MG63 (cell line): ENCODE measurements at regions not wholly inside any gene's neighbourhood (a gene's known extent, or its start where the extent isn't known, plus 50 kb on each side); places are given as distances from the start of the nearest gene placed in this dataset.
"Not testable (repeated sequence)": the region's sequence is repeated elsewhere in the genome, so short reads cannot be mapped to it uniquely, and the experiment has no call there.

Experiments used
- DNase-seq: peaks from one replicate; pipeline ENCODE4 v3.0.0-alpha.2; 2020
- H3K27me3 ChIP-seq: fragments of 250-450 bp; sonication (Bioruptor Pico); 2 replicates; pipeline ENCODE4 v1.5.1; 2020; ENCODE audit warnings: mild to moderate bottlenecking, moderate library complexity
- H3K36me3 ChIP-seq: fragments of 250-450 bp; sonication (Bioruptor Pico); 2 replicates; pipeline ENCODE4 v1.5.1; 2020; ENCODE audit warnings: mild to moderate bottlenecking, moderate library complexity
- H3K4me3 ChIP-seq: fragments of 250-450 bp; sonication (Bioruptor Pico); 2 replicates; pipeline ENCODE4 v1.5.1; 2020; ENCODE audit warnings: mild to moderate bottlenecking, moderate library complexity
- H3K9me3 ChIP-seq: fragments of 250-450 bp; sonication (Bioruptor Pico); 2 replicates; pipeline ENCODE4 v1.5.1; 2020; ENCODE audit warnings: mild to moderate bottlenecking, moderate library complexity

DNA sequence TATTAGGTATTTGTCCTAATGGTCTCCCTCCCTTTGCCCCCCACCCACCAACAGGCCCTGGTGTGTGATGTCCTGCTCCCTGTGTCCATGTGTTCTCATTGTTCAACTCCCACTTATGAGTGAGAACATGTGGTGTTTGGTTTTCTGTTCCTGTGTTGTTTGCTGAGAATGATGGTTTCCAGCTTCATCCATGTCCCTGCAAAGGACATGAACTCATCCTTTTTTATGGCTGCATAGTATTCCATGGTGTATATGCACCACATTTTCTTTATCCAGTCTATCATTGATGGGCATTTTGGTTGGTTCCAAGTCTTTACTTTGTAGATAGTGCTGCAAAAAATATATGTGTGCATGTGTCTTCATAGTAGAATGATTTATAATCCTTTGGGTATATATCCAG lies 81.4 kb upstream of the ZNF536 start:
- not testable (repeated sequence) for H3K9me3 ChIP-seq, H3K4me3 ChIP-seq, DNase-seq, H3K36me3 ChIP-seq, H3K27me3 ChIP-seq

DNA sequence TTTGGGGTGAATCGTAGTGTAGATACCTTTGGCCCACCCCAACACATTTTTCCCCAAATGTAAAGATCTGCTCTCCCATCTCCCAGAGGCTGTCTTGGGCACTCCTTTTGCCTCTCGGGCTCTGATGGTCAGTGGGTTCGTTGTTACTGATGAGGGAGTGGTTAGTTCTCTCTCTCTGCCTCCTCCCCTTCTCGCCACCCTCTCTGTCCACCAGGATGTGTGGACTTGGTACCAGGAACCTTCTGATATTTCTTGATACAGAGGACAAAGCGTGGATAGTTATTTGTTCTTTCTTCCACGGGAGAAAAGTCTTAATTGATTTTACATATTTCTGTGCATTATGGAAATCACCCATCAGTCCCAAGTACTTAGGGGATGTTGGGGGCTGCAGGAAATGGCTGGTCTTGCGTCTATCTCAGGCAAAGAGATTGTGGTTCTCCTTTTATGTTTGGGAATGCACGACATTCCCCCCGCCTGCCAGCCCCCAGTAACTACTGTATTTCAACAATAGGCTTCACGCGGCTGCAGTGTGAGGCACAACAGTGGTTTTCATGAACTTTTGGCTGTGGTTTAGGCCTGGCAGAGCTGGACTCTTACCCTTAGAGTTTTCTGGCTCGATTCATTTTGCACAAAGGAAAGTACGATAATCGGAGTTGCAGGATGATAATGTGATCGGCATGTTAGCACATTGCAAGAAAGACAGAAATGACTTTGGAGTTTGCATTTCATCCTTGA lies 79.0 kb upstream of the ZNF536 start:
- Histone ChIP-seq H3K36me3 (no peaks in the 10 kb centered on the region), H3K27me3 (no peaks in the 10 kb centered on the region), H3K4me3 (no peak overlapping the region), H3K9me3 (no peaks in the 10 kb centered on the region)
- no peak for DNase-seq

DNA sequence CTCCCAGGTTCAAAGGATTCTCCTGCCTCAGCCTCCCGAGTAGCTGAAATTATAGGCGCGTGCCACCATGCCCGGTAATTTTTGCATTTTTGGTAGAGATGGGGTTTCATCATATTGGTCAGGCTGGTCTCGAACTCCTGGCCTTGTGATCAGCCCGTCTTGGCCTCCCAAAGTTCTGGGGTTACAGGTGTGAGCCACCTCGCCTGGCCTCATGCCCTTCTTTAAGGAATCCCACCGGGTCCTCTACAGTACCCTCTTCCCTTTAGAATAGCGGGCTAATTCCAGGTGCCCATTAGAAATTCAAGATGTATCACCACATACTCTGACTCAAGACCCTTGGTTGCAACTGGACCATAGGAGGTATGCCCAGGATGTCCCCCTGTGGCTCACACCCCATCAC lies 74.2 kb upstream of the ZNF536 start:
- Histone ChIP-seq H3K4me3 (no peak overlapping the region), H3K9me3 (no peaks in the 10 kb centered on the region), H3K27me3 (no peaks in the 10 kb centered on the region), H3K36me3 (no peaks in the 10 kb centered on the region)
- no peak for DNase-seq

DNA sequence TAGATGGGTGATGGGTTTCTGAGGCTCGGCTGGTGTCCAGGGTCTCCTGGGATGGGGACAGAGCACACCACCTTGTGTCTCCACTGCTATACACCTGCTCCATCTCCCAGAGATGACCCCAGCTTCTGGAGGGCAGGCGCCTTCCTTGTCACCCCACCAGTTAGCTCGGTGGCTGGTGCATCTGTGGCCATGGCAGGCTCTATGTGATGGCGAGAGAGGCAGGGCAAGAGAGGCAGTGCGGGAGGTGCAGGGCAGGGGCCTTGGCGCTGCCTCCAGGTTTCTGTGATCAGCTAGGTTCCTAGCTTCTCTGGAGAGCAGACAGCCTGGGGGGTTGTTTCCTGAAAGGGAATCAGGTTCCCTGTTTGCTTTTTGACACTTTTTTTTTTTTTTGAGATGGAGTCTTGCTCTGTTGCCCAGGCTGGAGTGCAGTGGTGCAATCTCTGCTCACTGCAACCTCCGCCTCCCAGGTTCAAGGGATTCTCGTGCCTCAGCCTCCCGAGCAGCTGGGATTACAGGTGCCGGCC lies 69.0 kb upstream of the ZNF536 start:
- Histone ChIP-seq H3K27me3 (no peaks in the 10 kb centered on the region), H3K9me3 (no peaks in the 10 kb centered on the region), H3K36me3 (no peaks in the 10 kb centered on the region), H3K4me3 (no peak overlapping the region)
- DNase-seq, result no peak

DNA sequence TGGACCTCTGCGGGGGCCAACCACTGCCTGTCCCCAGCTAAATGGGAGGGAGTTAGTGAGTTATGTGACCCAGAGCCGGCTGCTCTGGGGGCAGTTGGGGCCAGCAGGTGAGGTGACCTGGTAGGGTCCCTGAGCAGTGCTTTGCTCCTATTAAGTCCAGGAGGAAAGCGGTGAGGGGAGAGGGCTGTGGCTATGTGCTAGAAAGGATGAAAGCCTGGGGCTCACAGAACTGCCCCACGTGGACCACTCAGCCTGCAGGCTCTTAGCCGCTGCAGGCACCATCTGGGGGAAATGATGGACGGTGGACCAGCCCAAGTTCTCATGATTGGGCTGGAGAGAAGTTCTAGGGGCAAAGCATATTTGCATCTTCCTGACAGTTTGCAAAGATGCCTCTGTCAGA lies 67.6 kb upstream of the ZNF536 start:
- Histone ChIP-seq H3K36me3 (no peaks in the 10 kb centered on the region), H3K9me3 (no peaks in the 10 kb centered on the region), H3K27me3 (no peaks in the 10 kb centered on the region), H3K4me3 (no peak overlapping the region)
- no peak for DNase-seq

DNA sequence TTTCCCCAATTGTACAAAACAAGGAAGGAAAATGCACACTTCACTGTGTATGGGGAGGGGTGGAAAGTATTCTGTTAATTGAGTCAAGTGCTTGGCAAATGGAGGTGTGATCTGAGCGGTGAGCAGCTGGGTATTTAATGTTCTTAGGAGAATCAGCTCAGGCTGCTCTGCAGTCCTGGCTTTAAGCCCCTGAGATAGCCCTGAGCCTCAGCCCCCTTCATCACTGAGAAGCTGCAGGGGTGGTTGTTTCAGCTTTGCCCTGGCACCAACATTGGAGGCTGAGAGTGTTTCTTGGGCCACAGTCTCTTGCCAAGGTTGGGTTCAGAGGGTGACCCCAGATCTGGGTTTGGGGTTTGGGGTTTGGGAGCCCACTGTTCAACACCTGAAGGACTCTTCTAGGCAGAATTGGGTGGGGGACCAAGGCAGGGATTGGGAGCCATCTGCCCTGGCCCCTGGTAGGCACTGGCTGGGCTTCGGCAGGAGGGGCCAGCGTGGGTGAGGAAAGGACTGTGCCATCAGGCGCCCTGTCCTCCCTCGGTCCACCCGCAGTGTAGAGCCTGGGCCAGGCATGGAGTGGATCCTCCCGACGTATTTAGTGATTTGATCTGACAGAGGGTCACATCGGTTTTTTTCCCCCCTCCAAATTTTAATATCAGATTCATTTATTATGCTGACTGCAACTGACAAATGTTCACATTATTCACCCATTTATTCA lies 66.7 kb upstream of the ZNF536 start:
- H3K9me3 ChIP-seq, result no peaks in the 10 kb centered on the region
- H3K36me3 ChIP-seq, result no peaks in the 10 kb centered on the region
- H3K4me3 ChIP-seq, result no peak overlapping the region
- no peak for DNase-seq
- no peaks in the 10 kb centered on the region for H3K27me3 ChIP-seq

DNA sequence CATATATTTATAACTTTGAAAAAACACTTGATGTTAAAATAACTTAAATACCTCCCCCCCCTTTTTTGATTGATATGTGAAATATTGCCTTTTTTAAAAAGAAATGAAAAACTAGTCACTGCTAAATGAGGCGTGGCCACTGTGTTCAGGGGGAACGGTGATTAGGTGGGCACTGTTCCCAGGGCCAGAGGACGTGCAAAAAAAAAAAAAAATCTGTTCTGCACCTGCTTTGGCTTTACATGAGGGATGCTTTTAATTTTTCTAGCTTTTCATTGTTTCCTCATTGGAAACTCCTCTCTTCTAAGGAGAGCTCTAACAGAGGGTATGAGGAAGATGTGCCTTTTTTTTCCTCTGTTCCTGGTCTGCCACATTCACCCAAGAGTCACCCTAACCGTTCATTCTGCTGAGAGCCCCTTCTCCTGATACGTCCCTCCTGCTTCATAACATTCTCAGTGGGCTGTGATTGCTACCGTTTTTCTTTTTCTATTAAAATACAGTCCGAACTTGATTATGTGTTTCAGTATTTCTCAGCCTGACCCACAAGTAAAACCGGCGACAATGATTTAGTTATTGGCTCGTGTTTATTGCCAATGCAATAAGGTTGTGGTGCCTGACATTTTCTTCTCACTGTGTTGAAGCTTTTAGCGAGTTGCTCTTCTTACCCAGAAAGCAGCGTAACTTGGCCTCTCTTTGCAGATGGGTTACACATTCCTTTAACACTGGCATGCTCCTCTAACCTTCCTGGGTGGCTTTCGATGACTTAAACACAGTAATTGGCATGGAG lies 64.8 kb upstream of the ZNF536 start:
- no peak for DNase-seq
- H3K4me3 ChIP-seq, result no peak overlapping the region
- H3K27me3 ChIP-seq, result no peaks in the 10 kb centered on the region
- H3K9me3 ChIP-seq, result no peaks in the 10 kb centered on the region
- H3K36me3 ChIP-seq, result no peaks in the 10 kb centered on the region

DNA sequence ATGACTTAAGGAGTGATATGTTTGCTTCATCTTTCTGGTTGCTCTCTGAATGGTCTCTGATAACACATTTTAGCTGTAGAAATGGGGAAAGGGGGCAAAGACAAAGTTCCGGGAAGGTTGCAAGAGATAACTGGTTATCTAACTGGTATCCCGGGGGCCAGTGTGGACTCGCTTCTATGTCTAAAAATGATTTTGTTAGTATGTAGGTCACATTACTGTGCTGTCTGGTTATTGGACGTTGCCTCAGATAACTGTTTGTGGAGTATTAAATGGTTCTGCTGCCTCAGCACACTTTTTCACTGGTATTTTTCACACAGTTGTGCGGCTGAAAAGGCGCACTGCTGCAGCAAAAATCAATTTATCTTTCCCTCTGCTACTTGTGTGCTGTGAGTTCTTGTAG lies 63.0 kb upstream of the ZNF536 start:
- no peak overlapping the region for H3K4me3 ChIP-seq
- H3K27me3 ChIP-seq, result no peaks in the 10 kb centered on the region
- H3K9me3 ChIP-seq, result no peaks in the 10 kb centered on the region
- H3K36me3 ChIP-seq, result no peaks in the 10 kb centered on the region
- no peak for DNase-seq

DNA sequence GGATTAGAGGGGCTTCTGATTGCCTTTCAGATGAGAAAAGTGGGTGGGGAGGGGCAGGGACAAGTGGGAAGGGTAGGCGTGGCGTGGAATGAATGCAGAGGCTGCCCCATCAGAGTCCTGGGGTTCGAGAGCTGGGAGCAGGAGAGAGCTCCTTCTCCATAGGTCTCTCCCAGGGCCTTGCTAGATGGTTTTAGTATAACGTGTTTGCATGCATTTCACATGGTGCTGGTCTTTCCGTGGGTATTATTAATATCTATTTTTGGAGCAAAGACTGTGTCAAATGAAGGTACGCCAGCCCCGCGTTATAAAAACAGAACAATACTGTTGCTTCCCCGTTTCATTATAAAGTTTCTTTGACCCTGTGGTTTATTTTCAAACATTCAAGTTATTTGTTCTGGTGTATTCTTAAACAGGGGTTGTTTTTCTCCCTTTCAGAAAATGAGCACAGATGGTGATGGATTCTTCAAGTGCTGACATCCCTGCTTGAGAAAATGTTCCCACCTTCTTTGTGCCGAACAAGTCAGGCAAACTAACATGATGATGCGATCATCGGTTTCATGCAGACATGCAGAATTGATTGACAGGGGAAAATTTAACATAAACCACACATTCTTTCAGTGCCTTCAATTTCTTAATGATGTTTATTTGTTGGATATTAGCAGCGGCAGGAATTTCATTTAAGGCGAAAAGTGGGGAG lies 62.1 kb upstream of the ZNF536 start:
- H3K36me3 ChIP-seq, result no peaks in the 10 kb centered on the region
- no peaks in the 10 kb centered on the region for H3K9me3 ChIP-seq
- DNase-seq, result no peak
- H3K27me3 ChIP-seq, result no peaks in the 10 kb centered on the region
- no peak overlapping the region for H3K4me3 ChIP-seq

DNA sequence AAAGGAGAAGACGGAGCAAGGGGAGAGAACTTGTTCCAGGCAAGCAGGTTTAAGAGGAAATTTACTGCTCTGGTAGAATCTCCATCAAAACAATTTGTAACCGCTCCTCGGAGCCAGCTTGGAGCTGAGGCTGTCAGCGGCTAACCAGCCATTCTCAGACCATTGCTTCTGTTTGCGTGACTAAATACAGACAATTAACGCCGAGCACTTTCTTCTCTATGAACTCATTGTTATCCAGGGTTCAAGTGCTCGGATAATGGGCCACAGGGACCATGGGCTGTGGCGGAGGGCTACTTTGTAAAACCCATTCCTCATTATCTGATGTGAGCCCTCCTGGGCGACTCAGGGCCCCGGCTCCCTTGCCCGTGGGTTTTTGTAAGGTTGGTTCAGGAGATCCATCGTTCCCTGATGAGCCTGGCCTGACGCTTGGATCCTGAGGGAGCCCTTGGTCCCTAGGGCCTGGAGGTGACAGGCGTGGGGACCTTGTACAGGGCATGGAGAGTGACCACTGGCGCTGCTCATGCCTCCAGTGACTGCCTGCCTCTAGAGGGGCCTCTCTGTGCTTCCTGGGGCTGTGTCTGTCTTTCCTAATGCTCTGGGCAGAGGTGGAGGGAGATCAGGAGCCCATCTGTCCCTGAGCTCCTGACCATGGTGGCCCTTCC lies 61.5 kb upstream of the ZNF536 start:
- no peak for DNase-seq
- no peaks in the 10 kb centered on the region for H3K9me3 ChIP-seq
- no peaks in the 10 kb centered on the region for H3K36me3 ChIP-seq
- no peak overlapping the region for H3K4me3 ChIP-seq
- no peaks in the 10 kb centered on the region for H3K27me3 ChIP-seq

DNA sequence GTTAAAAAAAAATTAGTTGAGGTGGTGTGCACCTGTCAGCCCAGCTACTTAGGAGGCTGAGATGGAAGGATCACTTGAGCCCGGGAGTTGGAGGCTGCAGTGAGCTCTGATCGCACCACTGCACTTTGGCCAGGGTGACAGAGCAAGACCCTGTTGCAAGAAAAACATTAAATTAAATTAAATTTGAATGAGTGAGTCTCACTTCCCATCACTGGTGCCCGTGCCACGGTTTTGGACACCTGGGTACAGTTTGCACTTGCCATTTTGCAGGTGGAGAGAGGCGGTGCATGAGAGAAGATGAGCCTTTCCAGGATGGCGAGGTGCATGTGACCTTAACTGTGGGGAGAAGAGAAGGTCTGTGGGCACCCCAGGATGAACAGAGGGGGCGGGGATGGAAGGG lies 60.3 kb upstream of the ZNF536 start:
- no peaks in the 10 kb centered on the region for H3K36me3 ChIP-seq
- DNase-seq, result no peak
- no peaks in the 10 kb centered on the region for H3K9me3 ChIP-seq
- no peak overlapping the region for H3K4me3 ChIP-seq
- H3K27me3 ChIP-seq, result no peaks in the 10 kb centered on the region

DNA sequence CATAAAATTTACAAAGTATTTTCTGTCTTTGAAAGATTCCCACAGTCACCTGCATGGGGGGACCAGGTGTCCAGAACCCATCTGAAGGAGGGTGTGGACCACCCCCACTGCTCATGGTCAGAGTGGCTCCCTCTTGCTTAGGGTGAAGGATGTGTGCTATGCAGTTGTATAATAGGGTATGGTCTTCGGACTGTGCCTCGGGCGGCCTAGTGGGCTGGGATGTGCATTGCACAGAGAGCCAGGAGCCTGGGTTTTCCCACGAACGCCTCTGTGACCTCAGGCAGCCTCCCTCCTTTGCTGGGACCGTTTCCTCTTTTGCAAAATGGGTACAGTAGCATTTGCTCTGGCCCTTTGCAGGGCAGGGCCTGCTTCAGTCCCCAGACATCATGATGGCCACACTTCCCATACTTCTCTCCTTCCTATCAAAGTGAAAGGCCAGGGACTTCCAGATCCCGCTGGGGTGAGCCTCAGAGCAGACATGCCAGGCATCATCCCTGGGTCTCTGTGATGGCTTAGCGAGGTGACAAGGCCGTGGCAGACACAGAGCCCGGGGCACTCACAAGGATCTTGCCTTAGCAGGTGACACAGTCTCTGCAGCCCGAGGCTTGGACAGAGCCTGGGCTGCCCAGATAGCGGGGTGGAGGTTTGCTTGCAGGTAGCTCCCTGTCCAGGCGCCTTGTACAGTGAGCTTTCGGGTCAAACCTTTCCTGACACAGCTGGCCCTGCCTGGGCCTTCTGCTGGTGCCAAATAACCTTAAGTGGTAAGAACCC lies 59.4 kb upstream of the ZNF536 start:
- no peak for DNase-seq
- no peaks in the 10 kb centered on the region for H3K9me3 ChIP-seq
- H3K4me3 ChIP-seq, result no peak overlapping the region
- H3K27me3 ChIP-seq, result no peaks in the 10 kb centered on the region
- no peaks in the 10 kb centered on the region for H3K36me3 ChIP-seq

DNA sequence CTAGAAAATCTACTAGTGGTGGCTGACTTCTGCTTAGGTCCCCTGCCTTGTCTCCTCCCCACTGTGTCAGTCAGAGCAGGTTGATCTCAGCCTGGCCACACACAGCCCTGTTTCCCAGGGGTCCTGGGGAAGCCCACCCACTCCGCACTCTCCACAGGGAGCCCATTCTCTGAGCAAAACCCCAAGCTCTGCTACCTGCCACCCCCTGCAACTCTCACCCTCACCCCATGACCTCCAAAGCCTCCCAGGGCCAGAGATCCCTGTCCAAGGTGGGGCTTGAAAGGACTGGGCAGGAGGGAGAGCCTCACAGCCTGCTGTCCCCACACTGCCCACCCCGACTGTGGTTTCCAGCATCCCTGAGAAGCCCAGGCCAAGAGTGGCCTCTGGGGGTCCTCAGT lies 58.8 kb upstream of the ZNF536 start:
- no peak overlapping the region for H3K4me3 ChIP-seq
- no peaks in the 10 kb centered on the region for H3K27me3 ChIP-seq

DNA sequence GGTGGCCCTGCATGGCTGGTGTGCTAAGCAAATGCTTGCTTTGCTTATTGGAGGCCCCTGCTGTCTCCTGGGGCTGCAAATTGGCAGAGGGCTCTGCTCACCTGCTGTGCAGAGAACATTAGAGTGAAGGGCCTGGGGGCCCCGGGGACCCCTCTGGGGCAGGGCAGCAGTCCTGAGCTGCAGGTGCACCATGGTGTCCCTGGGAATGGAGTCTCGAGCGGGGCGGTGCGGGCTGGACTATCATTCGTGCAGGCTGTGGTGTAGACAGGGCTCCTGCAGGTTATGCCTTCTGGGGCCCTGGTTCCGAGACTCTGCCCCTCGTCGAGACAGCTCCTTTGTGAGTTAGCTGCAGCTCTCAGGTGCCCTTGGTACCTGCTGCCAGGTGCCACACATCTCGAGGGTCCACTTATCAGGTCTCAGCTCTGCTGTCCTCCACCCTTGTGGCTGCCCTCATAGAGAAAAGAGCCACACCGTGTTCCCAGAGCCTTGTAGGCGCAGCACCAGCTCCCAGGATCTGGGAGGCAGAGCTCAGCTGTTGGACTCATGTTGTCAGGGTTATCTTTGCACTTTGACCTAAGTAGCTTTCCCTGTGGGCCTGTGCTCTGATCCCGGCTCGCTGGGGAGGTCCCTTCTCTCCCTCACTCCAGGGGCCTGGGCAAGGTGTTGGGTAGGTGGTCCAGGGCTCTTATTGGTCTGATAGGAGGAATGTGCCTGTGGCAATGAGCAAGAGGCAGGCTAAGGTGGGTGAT lies 58.0 kb upstream of the ZNF536 start:
- no peaks in the 10 kb centered on the region for H3K36me3 ChIP-seq
- no peaks in the 10 kb centered on the region for H3K27me3 ChIP-seq
- no peak for DNase-seq
- no peaks in the 10 kb centered on the region for H3K9me3 ChIP-seq
- H3K4me3 ChIP-seq, result no peak overlapping the region

More for the DNA sequence above, 58.8 kb upstream of the ZNF536 start:
- Histone ChIP-seq H3K9me3 (no peaks in the 10 kb centered on the region), H3K36me3 (no peaks in the 10 kb centered on the region)
- DNase-seq, result no peak

DNA sequence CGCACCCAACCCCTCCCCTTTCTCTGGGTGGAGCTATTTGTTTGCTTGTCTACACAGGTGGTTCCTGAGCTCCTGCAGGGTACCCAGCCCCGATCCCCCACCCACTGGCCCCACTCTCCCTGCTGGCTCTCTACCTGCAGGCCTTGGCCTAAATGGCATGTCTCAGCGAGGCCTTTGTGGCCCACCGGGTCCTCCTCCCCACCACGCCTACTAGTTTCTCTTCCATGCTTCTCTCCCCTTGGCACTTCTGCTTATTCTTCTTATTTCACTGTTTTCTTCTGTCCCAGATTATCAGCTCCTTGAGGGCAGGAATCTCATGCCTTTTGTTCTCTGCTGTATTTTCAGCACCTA lies 57.4 kb upstream of the ZNF536 start:
- DNase-seq, result no peak
- no peaks in the 10 kb centered on the region for H3K9me3 ChIP-seq
- H3K36me3 ChIP-seq, result no peaks in the 10 kb centered on the region

More for the DNA sequence above, 57.4 kb upstream of the ZNF536 start:
- no peak overlapping the region for H3K4me3 ChIP-seq
- no peaks in the 10 kb centered on the region for H3K27me3 ChIP-seq
